GM18520 (cell line): ENCODE measurements at regions not wholly inside any gene's neighbourhood (a gene's known extent, or its start where the extent isn't known, plus 50 kb on each side); places are given as distances from the start of the nearest gene placed in this dataset.
"Not testable (repeated sequence)": the region's sequence is repeated elsewhere in the genome, so short reads cannot be mapped to it uniquely, and the experiment has no call there.

Experiments used
- ATAC-seq: cut with Tn5 transposase; IDR thresholded peaks from one replicate; pipeline ENCODE4 v1.9.1; 2021; ENCODE audit not compliant: unreplicated experiment

DNA sequence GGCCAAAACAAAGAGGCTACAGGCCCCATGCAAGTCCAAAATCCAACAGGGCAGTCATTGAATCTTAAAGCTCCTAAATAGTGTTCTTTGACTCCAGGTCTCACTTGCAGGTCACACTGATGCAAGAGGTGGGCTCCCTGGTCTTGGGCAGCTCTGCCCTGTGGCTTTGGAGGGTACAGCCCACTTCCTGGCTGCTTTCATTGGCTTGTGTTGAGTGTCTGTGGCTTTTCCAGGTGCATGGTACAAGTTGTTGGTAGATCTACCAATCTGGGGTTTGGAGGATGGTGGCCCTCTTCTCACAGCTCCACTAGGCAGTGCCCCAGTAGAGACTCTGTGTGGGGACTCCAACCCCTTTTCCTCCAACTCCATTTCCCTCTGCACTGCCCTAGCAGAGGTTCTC, 115.8 kb upstream of the ALKAL2 start:
- no peak for ATAC-seq

DNA sequence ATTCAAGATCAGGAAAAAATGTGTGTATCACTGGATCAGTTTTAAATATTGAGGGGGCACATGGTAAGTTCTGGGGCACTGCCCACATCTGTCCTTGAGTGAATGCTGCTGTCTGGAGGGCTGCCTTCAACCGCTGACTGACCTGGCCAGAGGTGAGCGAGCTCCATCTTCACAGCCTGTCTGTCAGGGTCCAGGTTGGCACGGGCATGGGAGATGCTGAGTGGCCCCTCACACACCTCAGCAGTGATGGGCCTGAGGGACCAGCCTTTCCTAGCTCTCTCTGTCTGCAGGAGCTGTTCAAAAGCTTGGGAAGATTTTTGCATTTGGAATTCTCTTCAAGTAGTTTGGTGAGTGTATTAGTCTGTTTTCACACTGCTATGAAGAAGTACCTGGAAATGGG, 114.8 kb upstream of the ALKAL2 start:
- no peak for ATAC-seq

DNA sequence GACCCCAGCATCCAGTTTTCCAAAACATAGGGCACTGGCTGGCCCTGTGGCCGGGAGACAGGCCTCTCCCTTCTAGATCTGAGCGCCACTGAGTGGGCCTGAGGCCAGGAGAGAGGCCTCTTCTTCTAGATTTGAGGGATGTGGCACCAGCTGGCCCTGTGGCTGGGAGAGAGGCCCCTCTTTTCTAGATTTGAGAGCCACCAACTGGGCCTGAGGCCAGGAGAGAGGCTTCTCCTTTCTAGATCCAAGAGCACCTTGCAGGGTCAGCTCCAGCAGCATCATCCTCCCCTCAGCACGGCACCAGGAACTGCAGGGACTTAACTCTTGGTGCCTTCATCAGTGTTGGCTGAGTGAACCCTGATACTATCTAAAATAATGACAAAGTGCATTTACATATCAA, 114.3 kb upstream of the ALKAL2 start:
- ATAC-seq = no peak

DNA sequence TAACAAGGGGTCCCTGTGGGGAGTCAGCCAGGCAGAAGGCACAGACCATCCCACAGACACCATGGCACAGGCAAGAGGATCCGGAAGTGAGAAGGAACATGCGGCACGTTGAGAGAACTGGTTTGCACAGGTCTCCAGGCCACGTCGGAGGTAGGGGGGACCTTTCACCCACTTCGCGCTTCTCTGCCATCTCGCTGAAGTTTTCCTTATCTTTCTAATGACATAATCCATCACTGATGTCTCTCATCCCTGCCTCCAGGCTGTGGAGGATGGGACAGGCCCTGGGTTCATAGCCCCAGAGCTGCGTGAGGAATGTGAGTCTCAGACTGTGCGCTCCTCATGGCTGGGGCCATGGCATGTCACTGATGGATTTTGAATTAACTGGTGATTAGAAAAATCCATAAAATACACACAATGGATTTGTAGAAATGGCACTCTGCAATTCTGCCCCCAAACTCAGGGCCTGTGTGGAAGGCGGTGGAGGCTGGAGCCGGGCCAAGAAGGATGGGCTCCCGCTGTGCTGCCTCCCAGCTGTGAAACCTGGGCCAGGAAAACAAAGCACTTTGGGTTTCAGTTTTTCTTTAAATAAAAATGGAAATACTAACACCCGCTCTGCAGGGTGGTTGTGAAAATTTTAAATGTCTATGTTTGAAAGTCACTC, 113.3 kb upstream of the ALKAL2 start:
- no peak for ATAC-seq

DNA sequence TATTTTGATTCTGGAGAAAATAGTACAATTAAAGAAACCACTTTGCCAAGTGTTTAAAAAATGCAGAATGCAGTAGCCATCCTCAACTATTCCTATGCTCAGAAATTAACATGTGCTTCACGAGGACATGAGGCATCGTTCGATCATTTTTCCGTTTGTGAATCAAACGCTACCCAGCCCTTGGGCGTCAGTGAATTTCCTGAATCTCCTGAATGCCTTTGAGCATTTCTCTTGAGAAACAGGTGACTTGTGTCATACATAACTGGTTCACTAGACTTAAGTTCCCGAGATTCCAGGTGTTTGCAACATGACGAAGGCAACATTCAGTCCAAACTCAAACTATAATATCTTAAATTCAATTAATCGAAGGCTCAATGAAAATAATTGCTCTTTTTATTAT, 110.0 kb upstream of the ALKAL2 start:
- no peak for ATAC-seq

DNA sequence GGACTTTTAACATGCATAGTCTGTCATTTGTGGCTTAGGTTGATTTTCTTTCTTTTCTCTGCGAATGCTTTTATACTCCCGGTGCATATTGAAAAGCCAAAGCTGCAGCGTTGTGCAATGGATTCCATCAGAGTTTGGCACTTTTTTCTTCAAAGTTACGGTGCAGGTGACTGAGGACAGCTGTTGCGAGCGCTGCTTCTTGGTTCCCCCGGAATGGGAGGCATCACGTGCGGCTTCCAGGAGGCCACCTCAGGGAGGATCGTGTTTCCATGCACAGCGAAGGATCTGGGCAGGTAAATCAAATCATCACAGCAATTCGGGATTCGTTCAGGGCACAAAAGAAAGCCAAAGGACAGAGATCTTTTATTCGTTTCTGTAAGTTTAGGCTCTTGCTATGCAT, 109.6 kb upstream of the ALKAL2 start:
- no peak for ATAC-seq

DNA sequence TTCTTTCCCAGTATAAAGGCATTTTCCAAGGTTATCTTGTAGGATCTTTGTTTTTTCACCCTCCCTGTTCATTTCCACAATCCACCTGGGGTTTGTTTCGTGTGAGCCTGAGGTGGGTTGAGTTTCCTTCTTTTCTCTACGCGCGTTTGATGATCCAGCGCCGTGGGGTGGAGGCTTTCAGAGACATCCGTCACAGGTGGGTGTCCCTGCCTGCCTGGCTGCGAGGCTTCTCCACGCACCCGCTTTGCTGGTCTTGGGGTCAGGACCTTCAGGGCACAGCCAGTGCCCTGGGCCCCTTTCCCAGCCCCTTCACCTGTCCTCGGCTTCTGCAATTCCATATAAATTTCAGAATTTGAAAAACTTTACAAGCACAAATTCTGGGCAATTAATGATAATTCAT, 109.0 kb upstream of the ALKAL2 start:
- ATAC-seq = no peak

DNA sequence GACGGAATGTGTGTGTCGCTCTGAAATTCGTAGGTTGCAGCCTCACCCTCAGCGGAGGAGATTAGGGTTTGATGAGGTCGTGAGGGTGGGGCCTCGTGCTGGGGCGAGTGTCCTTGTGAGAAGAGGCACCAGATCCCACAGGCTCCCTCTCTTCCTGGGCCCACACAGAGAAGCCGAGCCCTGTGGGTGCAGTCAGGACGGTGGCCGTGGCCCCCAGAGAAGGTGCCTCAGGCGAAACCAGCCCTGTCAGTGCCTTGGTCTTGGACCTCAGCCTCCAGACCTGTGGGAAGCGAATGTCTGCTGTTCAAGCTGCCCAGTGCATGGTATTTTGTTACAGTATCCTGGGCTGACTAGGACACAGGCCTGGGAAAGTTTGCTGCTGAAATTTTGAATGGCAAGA, 108.0 kb upstream of the ALKAL2 start:
- ATAC-seq = no peak

DNA sequence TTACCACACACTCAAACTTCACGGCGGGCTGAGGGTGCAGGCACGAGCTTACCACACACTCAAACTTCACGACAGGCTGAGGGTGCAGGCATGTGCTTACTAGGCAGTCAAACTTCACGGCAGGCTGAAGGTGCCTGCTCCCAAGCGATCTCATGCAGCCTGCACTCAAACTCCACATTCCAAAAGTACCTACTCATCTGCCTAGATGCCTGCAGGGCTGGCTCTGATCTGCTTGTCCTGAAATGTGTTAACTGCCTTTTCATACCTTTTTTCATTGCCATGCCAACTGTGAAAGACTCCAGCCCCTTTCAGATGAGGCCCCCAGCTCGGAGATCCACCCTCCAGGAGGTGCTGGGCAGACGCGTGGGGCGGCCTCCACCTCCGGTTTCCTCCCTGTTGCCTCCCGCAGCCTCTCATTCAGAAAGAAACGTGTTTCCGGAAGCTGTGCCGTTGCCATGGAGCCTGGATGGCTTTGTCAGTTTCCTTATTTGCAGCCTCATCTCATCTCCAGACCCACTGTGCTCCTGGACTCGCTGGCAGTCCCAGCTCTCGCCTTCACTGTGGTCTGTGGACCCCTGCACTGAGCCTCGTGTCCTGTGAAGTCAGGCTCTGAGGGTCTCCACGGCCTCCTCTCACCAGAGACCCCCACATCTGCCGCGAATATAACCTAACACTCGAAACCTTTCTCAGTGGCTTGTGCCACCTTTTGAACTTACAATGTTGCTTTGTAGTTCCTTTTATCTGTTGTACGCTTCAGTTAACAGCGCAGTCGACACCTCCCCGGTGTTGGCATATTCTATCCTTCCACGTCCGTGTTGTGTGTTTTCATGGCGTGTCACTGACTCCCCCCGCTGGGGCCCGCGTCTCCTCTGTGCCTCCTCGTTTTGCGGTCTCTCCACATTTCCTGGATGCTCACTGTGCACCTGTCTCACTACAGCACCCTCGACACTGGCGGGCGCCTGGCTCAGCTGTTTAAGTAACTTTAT, 106.1 kb upstream of the ALKAL2 start:
- no peak for ATAC-seq

DNA sequence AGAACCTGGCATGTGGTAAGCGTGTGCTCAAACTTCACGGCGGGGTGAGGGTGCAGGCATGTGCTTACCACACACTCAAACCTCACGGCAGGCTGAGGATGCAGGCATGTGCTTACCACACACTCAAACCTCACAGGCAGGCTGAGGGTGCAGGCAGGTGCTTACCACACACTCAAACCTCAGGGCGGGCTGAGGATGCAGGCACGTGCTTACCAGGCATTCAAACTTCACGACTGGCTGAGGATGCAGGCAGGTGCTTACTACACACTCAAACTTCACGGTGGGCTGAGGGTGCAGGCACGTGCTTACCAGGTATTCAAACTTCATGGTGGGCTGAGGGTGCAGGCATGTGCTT, 105.0 kb upstream of the ALKAL2 start:
- ATAC-seq = no peak

DNA sequence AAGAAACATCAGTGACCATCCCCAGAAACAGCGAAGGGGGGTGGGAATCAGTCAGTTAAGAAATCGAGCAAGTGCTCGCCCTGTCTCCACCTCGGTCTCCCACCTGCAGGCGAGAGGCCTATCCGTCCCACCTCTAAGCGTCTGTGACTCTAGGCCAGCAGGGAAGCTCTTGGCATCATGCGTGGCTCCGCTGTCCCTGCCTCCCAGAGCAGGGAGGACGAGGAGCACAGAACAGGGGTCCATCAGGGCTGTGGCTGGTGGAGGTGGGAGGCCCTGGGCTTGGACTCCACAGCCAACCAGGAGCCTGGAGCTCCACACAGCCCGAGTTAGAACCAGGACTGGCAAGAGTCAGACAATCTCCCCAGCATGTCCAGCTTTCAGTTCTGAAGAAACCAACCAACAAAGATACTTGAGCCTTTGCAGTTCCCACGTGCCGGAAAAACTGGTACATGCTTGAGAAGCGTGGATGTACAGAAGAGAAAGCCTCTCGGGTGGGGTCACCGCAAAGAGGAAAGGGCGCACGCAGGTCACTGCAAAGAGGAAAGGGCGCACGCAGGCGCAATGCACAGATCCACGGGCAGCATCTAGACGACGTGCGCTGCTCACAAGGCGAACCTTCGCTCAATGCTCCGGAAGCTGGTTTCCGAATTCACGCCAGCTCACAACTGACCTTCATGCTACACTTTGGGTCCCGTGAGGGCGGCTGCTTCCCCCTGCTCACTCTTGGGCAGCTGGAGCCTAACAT, 104.5 kb upstream of the ALKAL2 start:
- no peak for ATAC-seq

DNA sequence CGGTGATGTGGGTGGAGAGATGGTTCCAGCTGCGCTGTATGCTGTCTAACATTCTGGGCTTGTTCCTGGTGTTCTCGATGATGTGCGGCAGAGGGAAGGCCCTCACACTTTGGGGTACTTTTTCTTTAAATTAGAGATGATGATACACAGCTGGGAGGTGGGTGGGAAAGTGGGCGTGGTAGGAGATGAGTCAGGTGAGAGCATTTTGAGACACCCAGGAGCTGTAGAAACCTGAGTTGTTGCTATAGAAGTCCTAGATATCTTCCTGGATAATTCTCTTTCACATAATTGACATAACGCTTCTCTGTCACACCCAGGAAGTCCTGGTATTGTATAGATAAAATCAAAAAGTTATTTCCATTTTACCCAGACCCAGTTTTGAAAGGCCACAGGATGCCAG, 103.8 kb upstream of the ALKAL2 start:
- ATAC-seq = no peak

DNA sequence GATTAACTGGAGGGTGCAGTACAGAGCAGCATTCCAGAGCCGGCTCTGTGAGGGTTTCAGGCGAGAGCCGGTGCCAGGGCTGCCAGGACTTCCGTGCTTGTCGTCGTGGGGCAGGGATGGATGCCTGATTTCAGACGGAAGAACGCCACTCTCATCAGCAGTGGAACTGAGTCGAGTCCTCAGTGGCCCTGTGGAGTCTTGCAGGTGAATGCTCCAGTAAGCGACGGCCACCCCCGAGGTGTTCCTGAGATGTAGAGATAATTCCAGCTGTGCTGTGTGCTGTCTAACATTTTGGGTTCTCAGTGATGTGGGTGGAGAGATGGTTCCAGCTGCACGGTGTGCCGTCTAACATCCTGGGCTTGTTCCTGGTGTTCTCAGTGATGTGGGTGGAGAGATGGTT, 103.1 kb upstream of the ALKAL2 start:
- no peak for ATAC-seq

DNA sequence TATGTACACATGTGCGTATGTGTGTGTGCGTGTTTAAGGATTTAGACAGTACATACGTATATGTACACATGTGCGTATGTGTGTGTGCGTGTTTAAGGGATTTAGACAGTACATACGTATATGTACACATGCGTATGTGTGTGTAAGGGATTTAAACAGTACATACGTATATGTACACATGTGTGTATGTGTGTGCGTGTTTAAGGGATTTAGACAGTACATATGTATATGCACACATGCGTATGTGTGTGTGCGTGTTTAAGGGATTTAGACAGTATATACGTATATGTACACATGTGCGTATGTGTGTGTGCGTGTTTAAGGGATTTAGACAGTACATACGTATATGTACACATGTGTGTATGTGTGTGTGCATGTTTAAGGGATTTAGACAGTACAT, 102.1 kb upstream of the ALKAL2 start:
- not testable (repeated sequence) for ATAC-seq

DNA sequence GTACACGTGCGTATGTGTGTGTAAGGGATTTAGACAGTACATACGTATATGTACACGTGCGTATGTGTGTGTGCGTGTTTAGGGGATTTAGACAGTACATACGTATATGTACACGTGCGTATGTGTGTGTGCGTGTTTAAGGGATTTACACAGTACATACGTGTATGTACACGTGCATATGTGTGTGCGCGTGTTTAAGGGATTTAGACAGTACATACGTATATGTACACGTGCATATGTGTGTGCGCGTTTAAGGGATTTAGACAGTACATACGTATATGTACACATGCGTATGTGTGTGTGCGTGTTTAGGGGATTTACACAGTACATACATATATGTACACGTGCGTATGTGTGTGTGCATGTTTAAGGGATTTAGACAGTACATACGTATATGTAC, 100.9 kb upstream of the ALKAL2 start:
- ATAC-seq = not testable (repeated sequence)

DNA sequence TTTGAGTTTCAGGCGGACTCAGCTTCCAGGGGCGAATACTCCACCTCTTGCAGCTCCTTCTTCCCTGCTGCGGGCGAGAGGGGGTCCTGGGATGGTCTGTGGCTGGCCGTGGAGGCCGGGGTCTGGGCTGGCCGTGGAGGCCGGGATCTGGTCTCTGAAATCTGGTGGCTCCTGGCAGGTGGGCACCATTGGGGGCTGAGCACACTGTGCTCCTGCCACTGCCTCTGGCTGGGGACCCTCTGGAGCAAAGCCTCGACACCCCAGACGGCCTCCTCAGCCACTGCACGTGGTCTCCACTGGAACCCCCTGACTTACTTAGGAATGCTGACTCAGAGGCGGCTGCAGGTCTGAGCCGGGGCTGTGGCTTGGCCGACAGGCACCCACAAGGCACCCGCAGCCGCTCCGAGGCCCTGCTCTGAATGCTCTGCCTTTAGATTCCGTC, 100.1 kb upstream of the ALKAL2 start:
- no peak for ATAC-seq

DNA sequence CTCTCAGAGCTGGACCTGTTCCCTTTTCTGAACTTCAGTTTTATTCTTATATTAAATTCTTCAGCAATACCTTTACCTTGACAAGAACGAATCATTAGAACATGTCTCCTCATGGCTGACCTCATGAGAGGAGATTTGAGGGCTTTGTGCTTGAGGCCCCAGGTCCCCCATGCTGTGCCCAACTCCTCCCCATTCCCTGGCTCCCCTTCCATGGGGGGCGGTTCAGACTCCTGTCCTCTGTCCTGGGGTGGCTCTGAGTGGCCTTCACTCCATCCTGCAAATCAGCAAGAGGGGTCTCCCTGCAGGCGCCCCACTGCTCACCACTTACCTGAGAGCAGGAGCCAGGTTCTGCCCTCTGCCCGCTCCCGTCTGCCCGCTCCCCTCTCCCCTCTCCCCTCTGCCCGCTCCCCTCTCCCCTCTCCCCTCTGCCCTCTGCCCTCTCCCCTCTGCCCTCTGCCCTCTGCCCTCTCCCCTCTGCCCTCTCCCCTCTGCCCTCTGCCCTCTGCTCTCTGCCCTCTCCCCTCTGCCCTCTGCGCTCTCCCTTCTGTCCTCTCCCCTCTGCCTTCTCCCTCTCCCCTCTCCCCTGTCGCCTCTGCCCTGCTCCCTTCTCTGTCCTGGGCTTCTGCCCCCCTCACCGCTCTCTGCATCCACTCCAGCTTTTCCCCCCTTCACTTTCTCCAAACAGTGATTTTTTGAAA, 98.7 kb upstream of the ALKAL2 start:
- ATAC-seq = no peak

DNA sequence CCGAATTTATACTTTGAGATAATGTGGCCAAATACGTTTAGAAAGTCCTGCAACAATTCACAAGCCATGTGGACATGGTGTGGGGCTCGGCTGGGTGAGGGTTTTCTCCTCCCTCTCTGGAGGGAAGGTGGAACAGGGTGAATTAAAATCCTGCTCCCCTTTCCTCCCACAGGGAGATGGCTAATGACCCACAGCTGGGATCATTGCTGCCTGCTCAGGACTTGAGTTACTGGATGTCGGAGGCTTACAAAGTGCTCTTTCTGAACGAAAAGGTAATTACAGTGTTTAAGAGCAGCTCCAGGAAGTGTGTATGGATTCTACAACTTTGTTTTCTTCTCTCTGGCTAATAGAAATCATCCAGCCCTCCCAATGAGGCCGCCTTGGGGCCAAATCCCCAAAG, 97.9 kb upstream of the ALKAL2 start:
- ATAC-seq = no peak

DNA sequence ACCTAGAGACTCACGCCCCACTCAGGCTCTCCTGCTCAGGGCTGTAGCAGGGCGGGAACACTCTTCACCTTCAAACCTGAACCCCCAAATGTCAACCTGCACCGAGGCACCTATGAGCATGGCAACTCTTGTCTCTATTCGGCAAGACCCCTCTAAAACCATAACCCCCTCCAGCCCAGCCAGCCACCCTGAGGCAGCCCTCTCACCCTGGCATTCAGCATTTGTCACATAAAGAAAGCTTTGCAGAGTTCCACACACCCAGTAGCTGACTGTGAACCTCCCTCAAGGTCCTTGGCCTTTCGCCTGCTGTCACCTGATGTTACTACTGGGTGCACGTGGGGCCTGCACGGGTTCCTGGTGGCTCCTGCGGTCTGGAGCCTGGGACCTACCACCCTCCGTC, 97.2 kb upstream of the ALKAL2 start:
- ATAC-seq = no peak

DNA sequence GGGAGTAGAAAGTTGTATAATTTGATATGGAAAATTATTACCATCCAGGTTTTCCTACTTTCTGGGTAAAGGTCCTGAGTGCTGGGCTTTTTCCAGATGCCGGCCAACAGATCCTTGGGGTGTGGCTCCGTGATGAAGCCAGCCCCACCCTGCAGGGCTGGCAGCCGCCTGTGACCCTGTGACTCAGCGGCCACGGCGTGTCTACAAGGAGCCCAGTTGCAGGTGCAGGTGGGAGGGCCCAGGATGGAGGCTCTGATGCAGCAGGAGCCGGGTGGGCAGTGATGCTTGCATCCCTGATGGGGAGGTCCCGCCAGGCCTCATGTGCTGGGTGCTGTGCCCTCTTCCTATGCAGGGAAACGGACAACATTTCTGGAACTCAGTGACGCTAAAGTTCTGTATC, 96.0 kb upstream of the ALKAL2 start:
- no peak for ATAC-seq

DNA sequence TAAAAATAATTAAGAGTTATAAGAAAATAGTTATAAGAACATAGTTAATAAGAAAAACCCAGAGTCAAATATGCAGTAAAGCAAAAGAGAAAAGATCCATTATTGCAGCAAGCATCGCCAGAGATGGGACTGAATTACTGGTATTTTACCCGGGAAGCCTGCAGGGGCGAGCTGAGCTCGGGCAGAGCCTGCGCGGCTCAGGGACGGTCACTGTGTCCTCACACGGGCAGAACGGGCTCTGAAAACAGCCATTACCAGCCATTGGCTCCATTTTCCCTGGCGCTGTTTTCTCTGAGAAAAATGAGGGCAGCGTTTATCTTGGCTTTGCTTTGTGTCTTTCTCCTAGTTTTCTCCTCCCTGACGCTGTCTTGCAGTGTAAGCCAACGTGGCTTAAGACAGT, 95.3 kb upstream of the ALKAL2 start:
- ATAC-seq = no peak
